ENCODE measurements at regions not wholly inside any gene's neighbourhood (a gene's known extent, or its start where the extent isn't known, plus 50 kb on each side); places are given as distances from the start of the nearest gene placed in this dataset.
"Not testable (repeated sequence)": the region's sequence is repeated elsewhere in the genome, so short reads cannot be mapped to it uniquely, and the experiment has no call there.

DNA sequence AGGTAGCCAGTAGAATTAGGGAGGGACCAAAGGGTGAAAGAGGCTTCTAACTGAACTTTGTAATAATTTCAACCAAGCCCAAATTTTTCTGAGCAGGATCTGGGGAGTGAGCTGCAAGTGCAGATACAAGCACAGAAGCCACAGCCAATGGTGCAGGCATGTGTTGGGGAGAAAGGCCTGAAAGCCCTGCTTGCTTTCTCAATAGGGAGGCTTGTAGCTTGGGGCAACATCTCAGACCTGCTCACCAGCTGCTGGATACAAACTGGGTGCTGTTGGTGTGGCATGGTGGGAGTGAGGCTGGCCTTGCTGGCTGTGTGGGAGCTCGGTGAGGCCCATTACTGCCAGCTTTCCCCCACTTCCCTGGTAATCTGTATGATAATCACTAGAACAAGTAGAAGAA is 688.5 kb upstream of the SEMA3D start:
- no peak for DNase-seq

DNA sequence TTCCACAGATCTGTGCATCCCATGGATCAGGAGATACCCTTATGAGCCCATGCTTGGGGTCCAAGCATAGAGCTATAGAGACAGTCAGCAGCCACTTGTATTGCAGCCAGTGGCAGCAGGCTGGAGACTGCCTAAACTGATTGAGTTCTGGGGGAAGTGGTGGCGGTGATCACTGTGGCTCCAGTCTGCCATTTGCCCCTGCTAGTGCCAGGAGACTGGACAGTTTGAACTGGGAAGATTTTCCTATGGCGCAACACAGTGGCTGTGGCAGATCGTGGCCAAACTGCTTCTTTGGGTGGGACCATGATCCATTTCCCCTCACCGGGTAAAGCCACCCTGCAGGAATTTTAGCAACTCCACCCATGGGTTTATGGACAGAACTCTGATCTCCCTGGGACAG is 679.7 kb upstream of the SEMA3D start:
- DNase-seq: no peak

DNA sequence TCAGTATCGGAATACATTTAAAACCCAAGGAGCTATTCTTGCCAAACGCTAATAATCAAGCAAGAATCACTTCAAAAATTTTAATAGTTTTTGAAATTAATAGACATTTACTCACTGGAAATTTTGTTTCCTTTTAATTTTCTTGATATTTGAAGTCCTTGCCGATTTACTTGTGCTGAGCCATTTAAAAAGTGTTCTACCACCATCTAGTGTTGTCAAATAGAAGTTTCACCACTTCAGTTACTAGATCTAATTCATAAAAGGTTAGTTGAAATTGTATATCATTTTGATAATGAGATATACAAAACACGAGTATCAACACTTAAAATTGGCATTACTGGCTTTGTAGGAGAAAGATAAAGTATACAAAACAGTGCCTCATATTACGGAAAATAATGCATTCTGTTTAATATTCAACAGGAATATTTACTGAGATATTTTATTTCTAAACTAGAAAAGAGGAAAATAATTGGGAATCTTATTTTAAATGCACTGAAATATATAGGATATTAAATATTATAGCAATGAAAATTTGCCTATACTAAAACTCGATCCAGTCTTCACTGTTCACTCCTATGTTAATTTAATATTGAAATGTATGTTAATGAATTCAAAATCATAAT is 664.8 kb upstream of the SEMA3D start:
- no peak for DNase-seq

DNA sequence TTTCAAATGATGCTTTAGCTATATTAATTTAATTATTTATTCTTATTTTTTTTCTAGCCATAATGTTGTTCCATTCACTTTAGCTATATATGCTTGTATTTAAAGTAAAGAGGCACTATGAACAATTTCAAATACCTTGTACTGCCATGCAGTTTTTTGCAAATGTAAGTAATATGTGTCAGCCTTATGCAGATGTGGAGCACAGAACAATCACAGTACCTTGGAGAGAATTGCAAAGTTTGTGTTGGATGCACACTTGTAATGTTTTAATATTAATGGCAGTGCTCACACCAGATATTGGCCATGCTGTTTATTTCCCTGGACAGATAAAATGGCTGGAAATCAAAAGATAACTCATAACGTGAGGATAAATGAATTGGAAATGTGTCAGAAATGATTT is 663.5 kb upstream of the SEMA3D start:
- no peak for DNase-seq

DNA sequence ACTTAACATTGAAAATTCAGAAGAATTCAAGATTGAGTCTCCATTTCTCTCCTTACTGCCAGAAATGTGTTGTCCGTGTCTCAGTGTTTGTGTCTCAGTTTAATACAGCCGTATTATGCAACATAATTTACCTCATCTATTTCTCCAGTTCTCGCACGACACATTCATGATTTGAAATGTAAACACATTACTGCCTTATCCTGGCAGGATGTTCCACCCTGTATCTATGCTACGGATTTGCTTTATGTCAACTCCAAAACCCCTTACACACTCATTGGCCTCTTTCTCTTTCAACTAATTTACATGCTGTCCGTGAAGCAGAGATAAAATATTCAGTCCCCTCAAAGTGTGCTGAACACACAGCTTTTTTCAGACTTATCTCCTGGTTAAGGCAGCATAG is 653.7 kb upstream of the SEMA3D start:
- DNase-seq: no peak

DNA sequence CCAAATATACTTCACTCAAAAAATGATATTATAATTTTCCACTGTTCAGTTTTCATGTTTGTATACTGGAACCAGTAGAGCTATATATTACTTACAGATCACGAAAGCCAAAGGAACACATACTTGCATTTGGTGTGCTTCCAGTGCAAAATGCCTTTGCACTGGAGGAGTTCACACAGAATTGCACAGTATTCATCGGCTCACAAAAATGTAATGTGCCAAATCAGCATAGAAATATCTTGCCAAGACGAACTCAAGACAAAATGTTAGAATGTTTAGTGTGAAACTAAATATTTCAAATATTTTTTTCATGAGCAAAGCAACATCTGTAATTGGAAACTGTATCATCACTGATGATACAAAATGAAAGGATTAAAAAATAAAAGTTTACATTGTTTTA is 646.2 kb upstream of the SEMA3D start:
- no peak for DNase-seq

DNA sequence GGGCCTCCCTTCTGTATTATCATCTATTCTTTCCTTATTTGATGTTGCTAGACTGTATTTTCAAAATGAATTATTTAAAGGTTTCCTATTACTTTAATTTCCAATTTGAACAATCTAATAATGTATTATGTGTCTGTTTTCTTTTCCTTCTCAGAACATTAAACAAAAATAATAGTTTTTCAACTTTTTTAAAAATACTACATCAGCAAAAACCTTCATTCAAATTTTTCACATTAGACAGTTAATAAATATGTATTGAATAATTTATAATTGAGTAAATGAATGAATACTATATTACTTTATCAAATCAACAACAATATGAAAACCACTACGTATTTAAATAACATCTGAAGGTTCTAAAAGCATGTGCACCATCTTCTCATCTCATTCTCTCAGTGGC is 644.1 kb upstream of the SEMA3D start:
- no peak for DNase-seq

DNA sequence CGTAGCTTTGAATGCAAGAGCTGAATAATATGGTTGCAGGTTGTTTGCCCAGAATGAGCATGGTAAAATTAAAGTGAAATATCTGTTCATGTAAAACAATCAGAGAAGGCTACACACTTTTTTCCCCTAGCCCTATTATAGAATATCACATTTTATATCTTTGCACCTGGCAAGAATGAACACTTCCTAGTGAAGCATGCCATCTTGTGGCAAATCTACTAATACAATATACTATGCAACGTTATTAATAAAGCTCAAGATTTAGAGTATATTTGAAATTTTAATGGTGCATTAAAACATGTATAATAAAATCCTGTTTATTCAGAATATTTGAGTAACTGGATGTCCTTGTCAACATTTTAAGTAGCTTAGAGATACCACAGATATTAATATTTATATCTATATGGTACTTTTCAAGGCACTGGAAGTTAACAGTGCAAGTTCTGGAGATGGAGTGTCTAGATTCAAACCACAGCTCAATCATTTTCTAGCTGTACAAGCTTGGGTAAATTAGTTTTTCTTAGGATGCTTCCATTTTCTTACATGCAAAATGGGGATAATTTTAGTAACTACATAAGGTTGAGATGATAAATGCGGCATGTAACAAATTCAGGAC is 643.1 kb upstream of the SEMA3D start:
- no peak for DNase-seq

DNA sequence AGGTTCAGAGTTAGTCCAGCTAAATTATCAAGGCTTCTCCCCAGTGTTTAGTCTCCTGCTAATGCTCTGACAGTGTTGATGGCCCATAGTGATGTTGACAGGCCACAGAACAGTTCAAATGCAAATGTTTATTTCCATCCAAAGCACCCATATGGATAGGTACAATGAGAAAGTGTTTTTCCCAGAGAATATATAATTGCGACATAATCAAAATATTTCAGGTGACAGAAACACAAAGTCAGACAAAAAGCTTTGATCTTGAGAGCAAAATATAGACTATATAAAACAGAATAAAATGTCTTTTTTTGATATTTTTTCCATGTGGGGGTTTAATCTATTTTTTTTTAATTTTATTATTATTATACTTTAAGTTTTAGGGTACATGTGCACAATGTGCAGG is 642.3 kb upstream of the SEMA3D start:
- DNase-seq: no peak

DNA sequence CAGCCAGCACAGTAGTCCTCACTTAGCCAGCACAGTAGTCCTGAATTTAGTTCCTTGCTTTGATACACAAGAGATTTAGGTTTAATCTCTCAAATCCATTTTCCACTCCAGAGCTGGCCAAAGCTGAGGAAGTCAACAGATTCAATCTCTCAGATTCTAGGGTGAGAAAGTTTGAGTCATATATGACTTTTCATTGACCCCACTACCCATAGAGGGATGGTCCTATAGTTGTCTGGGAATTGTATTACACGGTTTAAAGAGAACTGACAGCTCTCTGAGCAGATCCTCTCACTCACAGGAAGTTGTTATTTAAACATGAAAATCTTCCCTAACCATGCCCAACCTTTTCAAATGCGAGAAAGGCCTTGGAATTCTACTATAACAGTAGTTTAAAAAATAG is 641.8 kb upstream of the SEMA3D start:
- DNase-seq: no peak

DNA sequence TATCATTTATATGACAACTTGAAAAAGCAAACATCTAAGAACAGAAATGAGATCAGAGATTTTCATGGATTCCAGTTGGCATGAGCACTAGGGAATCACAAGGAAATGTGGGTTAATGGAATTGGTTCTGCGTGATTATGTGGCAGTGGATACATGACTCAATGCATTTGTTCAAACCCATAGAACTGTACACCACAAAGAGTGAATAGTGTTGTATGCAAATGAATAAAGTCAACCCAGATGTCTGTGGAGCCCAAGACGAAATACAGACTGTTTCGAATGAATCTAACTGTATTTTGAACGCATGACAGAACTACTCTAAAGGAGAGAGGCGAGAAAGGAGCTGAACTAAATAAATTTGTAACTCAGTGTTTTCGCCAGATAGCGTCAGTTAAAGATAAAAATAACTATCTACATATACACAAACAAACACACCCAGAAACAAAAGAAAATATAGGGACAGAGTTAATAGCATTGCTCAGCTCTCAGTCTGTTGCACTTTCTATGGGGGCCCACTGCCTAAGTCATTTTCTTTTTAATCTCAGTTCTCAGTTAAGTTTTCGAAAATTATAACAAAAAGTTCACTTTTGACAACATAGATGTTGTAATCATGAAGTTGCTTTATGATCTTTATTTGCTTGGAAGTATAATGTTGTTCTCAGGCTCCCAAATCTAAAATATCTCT is 636.7 kb upstream of the SEMA3D start:
- no peak for DNase-seq

DNA sequence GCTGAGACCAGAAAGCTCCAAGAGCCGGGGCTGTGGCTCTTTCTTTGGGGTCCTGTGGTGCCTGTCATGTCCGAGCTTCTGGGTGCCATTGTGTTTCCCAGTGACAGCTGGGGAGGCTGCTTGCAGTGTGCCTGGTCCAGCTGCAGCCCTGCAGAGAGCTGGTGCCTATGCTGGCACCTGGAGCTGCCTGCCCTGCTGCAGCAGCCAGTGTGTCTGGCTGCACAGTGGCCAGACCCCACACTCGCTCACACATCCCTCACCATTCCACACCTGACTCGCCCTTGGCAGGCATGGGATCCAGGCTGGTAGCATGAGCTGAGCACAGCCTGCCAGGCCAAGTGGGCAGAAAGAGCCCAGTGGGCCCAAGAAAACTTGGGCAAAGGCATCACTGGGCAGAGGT is 635.1 kb upstream of the SEMA3D start:
- no peak for DNase-seq

DNA sequence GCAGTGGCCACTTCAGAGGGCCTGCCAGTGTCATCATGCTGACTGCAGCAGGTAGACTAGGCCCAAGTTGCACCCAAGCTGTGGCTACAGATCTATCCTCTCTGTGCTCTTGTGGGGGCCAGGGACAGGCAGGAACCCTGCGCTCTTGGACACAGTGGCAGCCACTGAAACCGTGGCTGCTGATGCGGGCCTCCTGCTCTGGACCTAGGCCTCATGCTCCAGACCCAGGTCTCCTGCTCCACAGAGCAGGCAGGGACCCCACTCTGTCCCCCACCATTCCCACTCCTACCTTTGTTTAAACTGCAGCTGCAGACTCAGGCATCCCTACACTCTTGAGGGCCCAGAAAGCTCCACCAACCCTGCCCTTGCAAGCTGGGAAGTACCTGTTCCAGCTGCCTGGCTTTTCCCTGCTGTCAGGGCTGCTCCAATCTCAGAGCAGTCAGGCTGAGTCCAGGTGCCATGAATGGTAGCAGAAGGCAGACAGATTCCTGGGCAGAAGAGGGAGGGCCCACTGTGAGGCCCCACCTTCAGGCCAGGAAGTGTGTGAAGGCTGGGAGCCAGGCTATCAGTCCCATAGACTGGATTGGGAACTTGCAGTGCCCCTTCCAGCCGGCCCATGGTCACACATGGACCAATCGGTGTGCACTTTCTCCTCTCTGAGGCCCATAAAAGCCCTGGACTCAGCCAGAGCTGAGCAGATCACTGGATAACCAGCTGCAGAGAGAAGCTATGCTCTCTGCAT is 634.0 kb upstream of the SEMA3D start:
- DNase-seq: no peak

DNA sequence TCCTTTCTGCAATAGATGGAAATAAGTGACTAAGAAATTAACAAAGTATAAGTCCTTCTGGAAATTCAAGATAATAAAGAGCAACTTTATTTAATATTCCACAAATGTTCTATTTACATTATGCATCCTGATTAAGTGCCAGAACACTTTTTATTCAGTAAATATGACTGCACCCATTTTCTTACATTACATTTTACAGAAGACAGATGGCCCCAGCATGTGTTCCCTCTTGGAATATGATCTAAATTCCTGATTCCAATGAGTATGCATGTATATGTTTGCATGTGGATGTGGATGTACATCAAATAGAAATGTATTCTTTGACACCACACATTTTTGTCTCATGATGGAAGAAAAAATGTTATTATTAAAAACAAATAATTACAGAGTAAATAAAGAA is 628.7 kb upstream of the SEMA3D start:
- no peak for DNase-seq

DNA sequence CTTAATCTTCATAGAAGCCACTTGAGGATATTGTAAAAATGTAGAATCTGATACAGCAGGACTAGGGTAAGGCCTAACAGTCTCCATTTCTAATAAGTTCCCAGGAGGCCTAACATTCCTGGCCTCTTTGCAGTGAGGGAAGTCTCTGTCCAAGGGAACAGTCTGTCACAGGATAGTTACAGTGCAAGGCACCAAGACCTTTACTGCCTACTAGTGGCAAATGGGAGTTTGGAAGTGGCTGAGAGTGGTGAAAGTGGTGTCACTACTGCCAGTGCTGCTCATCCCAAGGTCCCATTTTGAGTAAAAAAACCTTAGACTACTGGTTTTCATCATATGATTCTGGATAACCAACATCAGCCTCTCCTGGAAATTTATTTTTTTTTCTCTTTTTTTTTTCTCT is 619.5 kb upstream of the SEMA3D start:
- no peak for DNase-seq

DNA sequence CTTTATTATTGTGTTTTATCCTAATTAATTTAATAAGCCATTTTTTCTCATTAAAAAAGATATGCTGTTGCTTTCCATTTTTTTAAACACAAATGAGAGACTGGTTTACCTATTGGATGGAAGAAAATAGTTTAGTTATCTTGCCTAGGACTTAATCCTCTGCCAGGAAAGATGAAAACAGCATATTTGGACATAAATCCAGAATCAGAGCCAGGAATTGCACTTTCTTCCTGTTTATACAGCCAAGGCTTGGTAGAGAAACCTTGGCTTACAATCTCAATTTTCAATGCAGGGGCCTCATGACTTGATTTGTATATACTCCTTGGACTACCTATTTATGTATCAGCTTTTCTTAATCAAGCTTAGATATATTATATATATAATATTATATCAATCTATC is 618.8 kb upstream of the SEMA3D start:
- DNase-seq: no peak

DNA sequence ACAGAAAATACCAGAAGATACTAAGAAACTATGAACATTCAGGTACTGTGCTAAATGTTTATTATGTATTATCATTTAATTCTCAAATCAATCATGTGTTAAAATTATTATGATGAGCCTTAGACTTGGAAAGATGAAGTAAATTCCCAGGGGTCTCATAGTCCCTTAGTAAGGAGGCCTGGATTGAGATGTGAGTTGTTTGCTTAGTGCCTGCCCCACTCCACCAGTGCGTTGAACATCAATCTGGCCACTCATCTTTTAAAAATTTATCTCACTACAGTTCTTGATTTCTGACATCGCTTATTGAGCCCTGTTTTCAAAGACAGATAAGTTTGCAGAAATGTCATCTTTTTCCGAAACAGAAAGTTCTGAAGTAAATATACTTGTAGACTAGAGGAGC is 618.4 kb upstream of the SEMA3D start:
- DNase-seq: no peak

DNA sequence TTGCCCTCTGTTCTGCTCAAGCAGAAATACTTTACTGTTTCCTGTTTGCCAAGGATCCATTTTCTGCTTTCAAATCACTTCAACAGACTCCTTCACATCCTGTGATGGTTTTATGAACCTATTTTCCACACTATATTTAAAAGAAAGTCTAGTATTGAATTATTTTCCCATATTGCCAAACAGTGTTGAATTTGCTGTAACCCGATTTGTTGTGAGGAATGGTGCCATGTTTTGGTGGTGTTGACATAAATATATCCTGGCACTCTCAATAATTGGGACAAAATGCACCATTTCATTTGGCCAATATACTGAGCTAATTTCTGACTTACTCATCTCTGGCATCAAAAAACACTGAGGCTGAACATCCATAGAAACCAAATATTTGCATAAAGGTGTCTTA is 615.4 kb upstream of the SEMA3D start:
- DNase-seq: no peak

DNA sequence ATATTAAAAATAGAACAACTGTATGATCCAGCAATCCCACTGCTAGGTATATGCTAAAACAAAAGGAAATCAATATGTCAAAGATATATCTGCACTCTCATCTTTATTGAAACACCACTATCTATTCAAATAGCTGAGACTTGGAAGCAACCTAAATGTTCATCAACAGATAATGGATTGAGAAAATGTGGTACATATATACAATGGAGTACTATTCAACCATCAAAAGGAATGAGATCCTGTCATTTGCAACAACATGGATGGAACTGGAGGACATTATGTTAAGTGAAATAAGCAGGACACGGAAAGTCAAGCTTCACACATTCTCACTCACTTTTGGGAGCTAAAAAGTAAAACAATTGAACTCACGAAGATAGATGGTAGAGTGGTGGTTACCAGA is 610.1 kb upstream of the SEMA3D start:
- no peak for DNase-seq

DNA sequence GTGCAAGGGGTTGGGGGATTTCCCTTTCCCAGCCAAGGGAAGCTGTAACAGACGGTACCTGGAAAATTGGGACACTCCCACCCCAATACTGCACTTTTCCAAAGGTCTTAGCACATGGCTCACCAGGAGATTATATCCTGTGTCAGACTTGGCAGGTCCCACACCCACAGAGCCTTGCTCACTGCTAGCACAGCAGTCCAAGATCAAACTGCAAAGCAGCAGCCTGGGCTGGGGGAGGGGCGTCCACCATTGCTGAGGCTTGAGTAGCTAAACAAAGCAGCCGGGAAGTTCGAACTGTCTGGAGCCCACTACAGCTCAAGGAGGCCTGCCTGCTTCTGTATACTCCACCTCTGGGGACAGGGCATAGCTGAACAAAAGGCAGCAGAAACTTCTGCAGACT is 604.2 kb upstream of the SEMA3D start:
- not testable (repeated sequence) for DNase-seq

DNA sequence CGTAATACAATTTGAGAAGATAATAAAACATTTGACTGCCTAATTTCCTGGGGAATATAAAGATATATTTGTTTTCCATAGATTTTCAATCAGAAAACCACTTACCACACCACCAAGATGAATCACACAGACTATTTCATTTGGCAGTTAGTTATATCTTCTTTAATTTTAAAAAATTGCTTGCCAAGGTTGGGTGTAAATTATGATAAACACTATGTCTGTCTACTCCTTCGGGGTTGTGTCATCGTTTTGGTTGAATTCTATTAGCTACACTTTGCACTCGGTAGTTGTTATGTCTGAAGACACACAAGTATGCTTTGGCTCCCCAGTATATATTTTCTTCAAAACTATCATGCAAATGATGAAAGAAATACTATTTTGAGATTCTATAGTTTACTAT is 594.8 kb upstream of the SEMA3D start:
- no peak for DNase-seq

DNA sequence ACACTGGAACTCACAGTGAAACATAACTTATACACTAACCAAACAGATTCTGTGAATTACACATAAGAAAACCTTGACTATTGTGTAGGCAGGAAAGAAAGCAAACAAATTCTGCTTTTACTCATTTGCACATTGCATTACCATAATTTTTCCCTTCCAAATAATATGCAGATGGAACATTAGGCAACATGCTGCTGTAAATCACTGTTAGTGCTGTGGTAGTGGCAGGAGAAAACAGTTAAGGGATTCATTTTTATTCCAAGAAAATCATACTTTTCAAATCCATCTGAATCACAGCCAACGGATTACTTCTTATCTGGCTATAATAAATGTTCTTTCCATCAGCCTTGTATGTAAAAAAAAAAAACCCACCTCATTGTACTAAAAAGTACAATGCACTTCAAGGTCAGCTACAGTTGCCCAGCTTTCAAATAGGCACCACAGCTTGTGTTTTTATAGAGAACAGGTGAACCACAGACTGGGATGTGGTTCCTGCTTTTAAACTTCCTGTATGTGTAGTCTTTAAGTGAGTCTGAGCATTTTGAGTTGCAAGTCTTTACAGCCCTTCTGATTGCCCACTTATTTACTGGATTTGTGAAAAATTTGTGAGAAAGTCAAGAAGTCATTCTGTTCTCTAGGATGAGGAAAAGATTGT is 590.0 kb upstream of the SEMA3D start:
- no peak for DNase-seq

DNA sequence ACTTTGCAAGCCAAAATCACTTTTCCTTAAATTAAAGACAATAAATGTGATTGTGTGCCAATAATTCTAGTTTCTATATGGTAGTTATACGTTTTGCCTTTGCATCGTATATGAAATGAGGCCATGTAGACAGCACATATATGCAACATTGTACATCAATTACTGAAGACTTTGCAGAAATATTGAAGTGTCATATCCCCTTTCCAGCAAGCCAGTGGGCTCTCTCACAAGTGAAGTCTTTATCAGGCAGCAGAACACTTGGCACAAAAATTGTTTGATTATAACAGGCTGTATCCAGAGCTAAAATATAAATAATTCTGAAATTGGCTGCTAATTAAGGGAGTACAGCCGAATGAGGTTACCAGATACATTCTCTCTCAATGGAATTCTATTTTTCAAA is 588.6 kb upstream of the SEMA3D start:
- DNase-seq: no peak

DNA sequence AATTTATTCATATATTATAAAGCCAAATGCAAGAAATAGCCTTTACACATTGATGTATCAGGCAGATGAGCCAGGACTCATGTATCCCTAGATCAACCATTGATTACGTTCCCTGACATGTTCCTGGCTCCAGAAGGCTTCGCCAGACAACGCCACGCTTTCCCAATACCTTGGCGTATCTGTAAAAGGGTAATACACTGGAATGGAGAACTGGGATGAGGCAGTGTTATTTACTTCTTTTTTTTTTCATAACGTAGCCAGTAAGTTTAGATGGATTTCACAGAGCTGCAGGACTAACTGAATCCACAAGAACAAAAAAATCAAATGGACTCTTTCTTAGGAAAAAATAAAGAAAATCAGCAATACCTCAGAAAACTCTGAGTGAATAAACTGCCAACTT is 588.1 kb upstream of the SEMA3D start:
- no peak for DNase-seq
